Muscle layer of colon (tissue), 2 donors: ENCODE measurements at regions not wholly inside any gene's neighbourhood (a gene's known extent, or its start where the extent isn't known, plus 50 kb on each side); places are given as distances from the start of the nearest gene placed in this dataset.

Experiments used
- H3K27ac ChIP-seq: one replicate; pipeline ENCODE4 v1.7.0; 2013; ENCODE audit warnings: low read depth, mild to moderate bottlenecking, low read length, moderate library complexity
- H3K27me3 ChIP-seq, 2 donors: one replicate each; pipeline ENCODE4 v1.7.0; 2013; ENCODE audit warnings: low read length in 2 of 2, mild to moderate bottlenecking in 2 of 2; ENCODE audit not compliant: insufficient read depth in 2 of 2, control insufficient read depth in 1 of 2
- H3K36me3 ChIP-seq: one replicate; pipeline ENCODE4 v1.7.0; 2013; ENCODE audit warnings: mild to moderate bottlenecking, low read length; ENCODE audit not compliant: insufficient read depth
- H3K4me1 ChIP-seq: one replicate; pipeline ENCODE4 v1.7.0; 2013; ENCODE audit warnings: mild to moderate bottlenecking, low read length; ENCODE audit not compliant: insufficient read depth
- H3K4me3 ChIP-seq, 2 donors: one replicate each; pipeline ENCODE4 v1.7.0; 2013; ENCODE audit warnings: low read length in 2 of 2, low read depth in 1 of 2, mild to moderate bottlenecking in 1 of 2, moderate library complexity in 1 of 2
- H3K9ac ChIP-seq: one replicate; pipeline ENCODE4 v1.7.0; 2013; ENCODE audit warnings: low read length
- H3K9me3 ChIP-seq: one replicate; pipeline ENCODE4 v1.7.0; 2013; ENCODE audit warnings: mild to moderate bottlenecking, low read length
- donor health status: abdominal sarcoma.
- donor health status: Adenocarcinoma of cecum.

DNA sequence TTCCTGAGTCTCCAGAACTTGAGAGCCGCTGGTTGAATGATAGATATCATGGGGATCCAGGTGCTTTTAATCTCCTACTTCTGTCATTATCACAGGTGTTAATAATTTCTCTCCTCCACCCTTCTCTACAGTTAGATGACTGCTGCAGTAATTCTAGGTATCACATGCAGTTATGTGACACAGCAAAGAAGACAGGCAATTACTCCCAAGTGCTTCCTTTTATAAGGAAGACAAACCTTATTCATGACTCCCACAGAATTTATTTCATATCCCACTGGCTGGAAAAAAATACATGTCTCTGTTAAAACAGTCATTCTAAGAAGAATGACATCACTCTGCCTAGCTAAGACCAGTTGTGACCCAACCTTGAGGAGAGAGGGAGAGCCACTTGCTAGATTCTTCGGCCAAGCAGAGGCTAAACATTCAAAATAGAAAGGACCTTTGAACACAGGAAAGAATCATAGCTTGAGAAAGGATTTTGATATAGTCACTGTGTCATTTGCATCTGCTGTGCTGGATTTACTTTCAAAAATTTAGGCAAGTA, 500.6 kb downstream of the SI start:
- no peak overlapping the region for H3K27ac ChIP-seq
- H3K4me3 ChIP-seq, result no peak overlapping the region
- H3K4me1 ChIP-seq, result no peaks in the 10 kb centered on the region
- H3K9ac ChIP-seq, result no peak overlapping the region
- no peaks in the 10 kb centered on the region for H3K9me3 ChIP-seq
- H3K27me3 ChIP-seq, result no peaks in the 10 kb centered on the region
- H3K36me3 ChIP-seq, result no peaks in the 10 kb centered on the region

DNA sequence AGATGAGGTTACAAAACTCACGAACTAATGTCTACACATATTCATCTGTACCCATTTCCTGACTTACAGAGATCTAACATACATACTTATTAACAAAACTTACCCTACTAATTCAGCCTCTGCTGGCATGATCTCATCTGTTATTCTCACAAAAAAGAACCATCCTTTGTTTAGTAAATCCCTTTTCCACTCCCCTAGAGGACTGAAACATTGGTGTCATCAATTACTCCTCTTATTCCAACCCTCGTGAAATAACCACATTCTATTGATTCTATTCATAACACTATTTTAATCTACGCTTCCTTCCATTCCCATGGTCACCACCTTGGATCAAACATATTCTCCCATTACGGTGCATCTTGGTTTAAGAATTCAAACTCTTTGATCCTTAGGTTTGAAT, 505.9 kb downstream of the SI start:
- no peaks in the 10 kb centered on the region for H3K27me3 ChIP-seq
- H3K27ac ChIP-seq, result no peak overlapping the region
- no peak overlapping the region for H3K9ac ChIP-seq
- H3K4me3 ChIP-seq, result no peak overlapping the region
- no peaks in the 10 kb centered on the region for H3K9me3 ChIP-seq
- H3K36me3 ChIP-seq, result no peaks in the 10 kb centered on the region
- no peaks in the 10 kb centered on the region for H3K4me1 ChIP-seq

DNA sequence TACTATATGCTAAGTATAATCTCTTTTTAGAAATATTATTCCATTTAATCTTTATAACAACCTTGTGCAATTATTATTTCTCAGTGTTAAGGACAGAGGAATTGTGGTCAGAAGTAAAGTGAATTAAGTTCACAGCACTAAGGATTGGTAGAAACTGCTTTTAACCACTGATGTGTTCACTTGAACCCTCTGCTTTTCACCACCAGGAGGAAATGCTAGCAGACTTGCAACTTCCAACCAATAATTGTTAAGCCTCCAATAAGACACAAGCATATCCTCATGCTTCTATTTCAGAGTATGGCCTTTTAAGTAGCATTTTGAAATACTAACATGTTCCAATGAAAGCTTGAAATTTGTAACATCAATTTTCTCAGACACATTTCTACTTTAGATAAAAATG, 527.4 kb downstream of the SI start:
- H3K4me3 ChIP-seq, result no peak overlapping the region
- H3K27me3 ChIP-seq, result no peaks in the 10 kb centered on the region
- H3K4me1 ChIP-seq, result no peaks in the 10 kb centered on the region
- no peaks in the 10 kb centered on the region for H3K36me3 ChIP-seq
- H3K9ac ChIP-seq, result no peak overlapping the region
- H3K27ac ChIP-seq, result no peak overlapping the region
- H3K9me3 ChIP-seq, result no peaks in the 10 kb centered on the region

DNA sequence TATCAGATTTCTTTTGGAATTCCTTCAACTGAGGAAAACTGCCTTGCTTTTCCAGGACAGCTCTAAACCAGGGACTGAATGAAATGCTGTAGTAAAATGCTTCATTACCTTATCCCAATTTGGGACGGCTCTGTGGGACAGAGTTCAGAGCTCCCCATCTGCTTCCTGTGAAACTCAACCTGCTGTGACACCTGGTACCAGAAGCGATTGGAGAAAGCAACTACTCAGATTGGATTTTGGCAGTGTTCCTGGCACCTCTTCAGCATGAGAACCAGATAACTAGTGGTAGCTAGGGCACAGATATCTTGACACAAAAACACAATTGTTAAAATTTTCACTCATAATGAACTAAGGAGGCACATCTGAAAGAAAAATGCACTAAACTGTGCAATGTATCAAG, 539.1 kb downstream of the SI start:
- H3K27me3 ChIP-seq, result no peaks in the 10 kb centered on the region
- no peaks in the 10 kb centered on the region for H3K4me1 ChIP-seq
- no peaks in the 10 kb centered on the region for H3K9me3 ChIP-seq
- H3K4me3 ChIP-seq, result no peak overlapping the region
- H3K27ac ChIP-seq, result no peak overlapping the region
- no peaks in the 10 kb centered on the region for H3K36me3 ChIP-seq
- H3K9ac ChIP-seq, result no peak overlapping the region

DNA sequence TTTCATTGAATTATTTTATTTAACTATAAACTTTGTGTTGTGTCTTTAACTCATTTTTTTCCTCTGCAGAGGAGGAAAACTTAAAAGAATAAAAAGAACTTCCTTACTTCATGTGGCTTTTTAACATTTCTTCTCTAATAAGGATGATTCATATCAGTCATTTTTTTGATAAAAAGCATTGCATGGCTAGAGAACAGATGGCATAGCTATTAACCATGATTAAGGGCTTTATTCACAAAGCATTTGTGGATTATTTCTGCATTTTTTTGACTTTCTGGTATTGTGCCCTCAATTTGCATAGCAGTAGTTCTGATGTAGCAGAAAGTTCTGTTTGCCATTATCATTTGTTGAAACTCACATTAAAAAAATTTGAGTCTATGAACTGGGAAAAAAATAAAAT, 540.8 kb downstream of the SI start:
- Histone ChIP-seq H3K4me1 (no peaks in the 10 kb centered on the region), H3K36me3 (no peaks in the 10 kb centered on the region), H3K9ac (no peak overlapping the region), H3K27me3 (no peaks in the 10 kb centered on the region), H3K27ac (no peak overlapping the region), H3K9me3 (no peaks in the 10 kb centered on the region), H3K4me3 (no peak overlapping the region)

DNA sequence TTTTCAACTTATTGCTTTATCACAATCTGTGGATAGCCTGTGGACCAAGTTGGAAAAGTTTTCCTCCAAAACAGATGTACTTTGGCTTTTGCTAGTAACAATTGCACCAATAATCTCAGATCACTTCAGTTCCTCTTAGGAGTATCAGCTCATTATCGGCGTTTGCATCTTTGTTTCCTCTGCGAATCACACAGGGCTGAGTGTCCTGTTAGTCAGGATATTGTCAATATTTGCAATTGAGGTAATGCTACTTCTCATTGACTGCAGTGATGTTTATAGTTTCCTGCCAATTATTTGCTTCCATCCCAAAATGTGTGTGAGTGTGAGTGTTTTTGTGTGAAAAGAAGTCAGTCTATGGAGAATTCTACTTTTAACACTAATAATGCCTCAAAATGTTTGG, 545.0 kb downstream of the SI start:
- no peaks in the 10 kb centered on the region for H3K36me3 ChIP-seq
- H3K27ac ChIP-seq, result no peak overlapping the region
- H3K9ac ChIP-seq, result no peak overlapping the region
- H3K9me3 ChIP-seq, result no peaks in the 10 kb centered on the region
- no peaks in the 10 kb centered on the region for H3K4me1 ChIP-seq
- H3K4me3 ChIP-seq, result no peak overlapping the region
- no peaks in the 10 kb centered on the region for H3K27me3 ChIP-seq

DNA sequence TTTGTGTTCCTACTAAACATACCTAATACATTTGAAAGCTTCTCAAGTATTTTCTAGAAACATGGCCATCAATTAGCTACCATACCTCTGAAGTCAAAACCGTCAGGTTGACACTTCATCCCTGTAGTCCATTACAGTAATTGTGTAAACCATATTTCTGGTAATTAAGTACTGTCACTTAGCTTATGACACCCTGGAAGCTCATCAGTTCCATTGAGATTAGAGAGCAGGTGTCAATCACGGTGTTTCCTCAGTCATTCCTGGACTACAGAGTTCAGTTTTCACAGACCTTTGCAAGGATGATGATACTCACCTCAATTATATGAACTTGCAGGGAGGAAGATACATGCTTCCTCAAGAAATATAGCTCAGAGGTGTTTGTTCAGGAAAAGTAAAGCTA, 552.0 kb downstream of the SI start:
- no peak overlapping the region for H3K4me3 ChIP-seq
- H3K27me3 ChIP-seq, result no peaks in the 10 kb centered on the region
- H3K9ac ChIP-seq, result no peak overlapping the region
- no peaks in the 10 kb centered on the region for H3K9me3 ChIP-seq
- no peaks in the 10 kb centered on the region for H3K36me3 ChIP-seq
- no peak overlapping the region for H3K27ac ChIP-seq
- no peaks in the 10 kb centered on the region for H3K4me1 ChIP-seq

DNA sequence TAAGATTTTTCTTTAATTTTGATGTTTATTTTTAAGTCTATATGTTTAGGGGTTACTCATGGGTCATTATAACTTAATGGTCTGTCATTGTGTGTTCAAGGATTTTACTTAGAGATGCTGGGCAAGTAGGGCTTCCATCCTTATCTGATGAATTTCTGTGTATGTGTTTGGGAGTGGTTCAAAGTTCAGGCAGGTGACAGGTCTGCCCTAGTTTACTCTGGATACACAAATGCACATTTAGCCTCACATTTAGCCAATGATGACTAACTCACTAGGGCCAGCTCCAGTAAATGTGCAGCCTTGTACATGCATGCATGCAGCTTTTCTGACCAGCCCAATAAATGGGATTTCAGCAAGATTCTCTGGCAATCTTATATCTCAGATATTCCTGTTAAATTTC, 554.1 kb downstream of the SI start:
- H3K4me3 ChIP-seq, result no peak overlapping the region
- H3K36me3 ChIP-seq, result no peaks in the 10 kb centered on the region
- H3K4me1 ChIP-seq, result no peaks in the 10 kb centered on the region
- H3K9me3 ChIP-seq, result no peaks in the 10 kb centered on the region
- no peak overlapping the region for H3K9ac ChIP-seq
- H3K27me3 ChIP-seq, result no peaks in the 10 kb centered on the region
- H3K27ac ChIP-seq, result no peak overlapping the region

DNA sequence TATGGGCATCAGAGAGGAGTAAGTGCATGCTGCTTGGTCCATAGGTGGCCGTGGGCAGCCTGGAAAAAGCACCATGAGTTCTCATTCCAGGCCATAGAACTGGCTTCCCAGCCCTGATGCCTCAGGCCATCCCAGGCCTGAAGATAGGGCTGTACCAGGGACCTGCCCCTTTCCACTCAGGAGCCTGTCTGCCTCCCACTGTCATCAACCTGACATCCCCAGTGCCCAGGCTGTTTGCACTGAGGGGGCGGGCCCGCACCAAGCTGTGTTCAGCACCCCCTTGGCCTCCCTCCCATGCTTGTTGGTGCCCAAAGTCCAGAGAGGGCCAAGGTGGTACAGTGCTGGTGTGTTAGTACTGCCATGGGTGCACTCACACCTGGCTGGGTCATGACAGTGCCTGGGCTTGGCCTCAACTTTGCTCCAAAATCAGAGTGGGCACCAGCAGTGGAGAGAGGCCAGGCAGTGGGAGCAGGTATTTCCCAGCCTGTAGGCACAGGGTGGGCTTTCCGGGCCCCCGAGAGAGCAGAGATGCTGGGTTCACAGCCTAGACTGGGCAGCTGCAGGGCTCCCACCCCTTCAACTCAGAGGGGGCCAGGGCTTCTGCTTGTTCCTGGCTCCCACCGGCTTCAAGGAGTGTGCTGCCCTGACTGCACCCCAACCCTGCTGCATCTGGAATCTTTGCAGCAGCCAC, 556.1 kb downstream of the SI start:
- Histone ChIP-seq H3K9ac (no peak overlapping the region), H3K9me3 (no peaks in the 10 kb centered on the region), H3K4me3 (no peak overlapping the region), H3K36me3 (no peaks in the 10 kb centered on the region), H3K4me1 (no peaks in the 10 kb centered on the region), H3K27ac (no peak overlapping the region), H3K27me3 (no peaks in the 10 kb centered on the region)

DNA sequence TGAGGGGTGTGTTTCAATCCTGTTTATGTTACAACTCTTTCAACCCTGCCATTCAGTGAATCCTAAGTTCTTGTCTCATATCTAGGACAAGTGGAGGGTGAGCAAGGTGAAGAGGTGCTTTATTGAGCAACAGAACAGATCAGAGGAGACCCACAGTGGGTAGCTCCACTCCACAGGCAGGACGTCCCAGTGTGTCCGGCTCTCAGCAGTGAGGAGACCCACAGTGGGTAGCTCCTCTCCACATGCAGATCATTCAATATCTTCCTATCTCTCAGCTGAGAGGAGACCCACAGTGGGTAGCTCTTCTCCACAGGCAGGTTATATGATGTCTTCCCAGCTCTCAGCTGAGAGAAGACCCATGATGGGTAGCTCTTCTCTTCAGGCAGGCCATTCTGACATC, 556.7 kb downstream of the SI start:
- no peak overlapping the region for H3K27ac ChIP-seq
- no peaks in the 10 kb centered on the region for H3K9me3 ChIP-seq
- H3K4me1 ChIP-seq, result no peaks in the 10 kb centered on the region
- no peaks in the 10 kb centered on the region for H3K27me3 ChIP-seq
- no peak overlapping the region for H3K4me3 ChIP-seq
- H3K36me3 ChIP-seq, result no peaks in the 10 kb centered on the region
- H3K9ac ChIP-seq, result no peak overlapping the region

DNA sequence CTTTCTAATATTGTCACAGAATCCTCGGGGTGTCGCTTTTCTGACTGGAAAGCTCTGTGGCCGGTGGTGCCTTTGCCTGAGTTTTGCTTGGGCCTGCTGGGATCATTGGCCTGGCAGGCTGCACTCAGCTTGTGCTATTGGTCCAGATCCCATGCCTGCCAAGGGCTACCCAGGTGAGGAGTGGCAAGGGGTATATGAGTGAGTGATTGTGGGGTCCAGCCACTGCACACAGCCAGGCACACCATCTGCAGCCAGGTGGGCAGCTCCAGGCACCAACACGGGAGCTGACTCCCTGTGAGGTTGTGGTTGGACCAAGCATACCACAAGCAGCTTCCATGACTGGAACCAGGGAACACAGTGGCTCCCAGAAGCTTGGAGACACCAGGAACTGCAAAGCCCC, 557.2 kb downstream of the SI start:
- Histone ChIP-seq H3K27ac (no peak overlapping the region), H3K4me1 (no peaks in the 10 kb centered on the region), H3K9me3 (no peaks in the 10 kb centered on the region), H3K9ac (no peak overlapping the region), H3K36me3 (no peaks in the 10 kb centered on the region), H3K4me3 (no peak overlapping the region), H3K27me3 (no peaks in the 10 kb centered on the region)

DNA sequence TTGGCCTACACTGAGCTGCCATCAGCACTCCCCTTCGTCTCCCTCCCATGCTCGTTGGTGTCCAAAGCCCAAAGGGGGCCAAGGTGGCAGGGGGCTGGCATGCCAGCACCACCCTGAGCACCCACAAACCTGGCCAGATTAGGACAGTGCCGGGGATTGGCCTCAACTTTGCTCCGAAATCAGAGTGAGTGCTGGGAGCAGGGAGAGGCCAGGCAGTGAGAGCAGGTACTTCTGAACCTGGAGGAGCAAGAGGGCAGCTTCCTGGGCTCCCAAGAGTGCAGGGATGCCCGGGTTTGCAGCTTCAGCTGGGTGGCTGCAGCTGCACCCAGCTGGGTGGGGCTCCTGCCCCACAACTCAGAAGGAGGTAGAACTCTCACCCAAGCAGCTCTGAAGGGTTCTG, 563.0 kb downstream of the SI start:
- H3K36me3 ChIP-seq, result no peaks in the 10 kb centered on the region
- H3K4me3 ChIP-seq, result no peak overlapping the region
- H3K27me3 ChIP-seq, result no peaks in the 10 kb centered on the region
- H3K9ac ChIP-seq, result no peak overlapping the region
- H3K27ac ChIP-seq, result no peak overlapping the region
- H3K4me1 ChIP-seq, result no peaks in the 10 kb centered on the region
- no peaks in the 10 kb centered on the region for H3K9me3 ChIP-seq
